CD8-positive, alpha-beta memory T cell (primary cell): ENCODE measurements at regions not wholly inside any gene's neighbourhood (a gene's known extent, or its start where the extent isn't known, plus 50 kb on each side); places are given as distances from the start of the nearest gene placed in this dataset.

ENCODE experiments used
- CTCF ChIA-PET: fragments of 350-600 bp; sonication (Branson Sonifier 250); formaldehyde crosslinking; loops from one replicate; lab custom pipeline; 2021; ENCODE audit warnings: antibody characterized with exemption; lab: Charles Lee
- POLR2A ChIA-PET: fragments of 350-600 bp; sonication (Branson Sonifier 250); formaldehyde crosslinking; loops from one replicate; lab custom pipeline; 2021; ENCODE audit warnings: antibody characterized with exemption; lab: Charles Lee
- DNase-seq, 5 donors: peaks; one replicate each; pipeline versions ENCODE4 v3.0.0 to v3.0.0-alpha.2; 2020 to 2022; ENCODE audit warnings: mixed read lengths in 1 of 5
- H3K27ac ChIP-seq: one replicate; pipeline ENCODE4 v1.7.0; 2013; ENCODE audit warnings: low read depth, mild to moderate bottlenecking, low read length, moderate library complexity
- H3K27me3 ChIP-seq: 2 replicates; pipeline ENCODE4 v1.7.0; 2013; ENCODE audit warnings: low read length, mild to moderate bottlenecking; ENCODE audit not compliant: insufficient read depth, poor library complexity, severe bottlenecking
- H3K36me3 ChIP-seq: 2 replicates; pipeline ENCODE4 v1.7.0; 2013; ENCODE audit warnings: mild to moderate bottlenecking, low read length, moderate library complexity; ENCODE audit not compliant: insufficient read depth
- H3K4me1 ChIP-seq: 2 replicates; pipeline ENCODE4 v1.7.0; 2013; ENCODE audit warnings: mild to moderate bottlenecking, low read length, moderate library complexity; ENCODE audit not compliant: insufficient read depth
- H3K4me3 ChIP-seq: 2 replicates; pipeline ENCODE4 v1.7.0; 2013; ENCODE audit warnings: mild to moderate bottlenecking, low read length
- H3K9me3 ChIP-seq: 2 replicates; pipeline ENCODE4 v1.7.0; 2013; ENCODE audit warnings: mild to moderate bottlenecking, low read length
- H3K27ac Mint-ChIP-seq, 8 donors: one replicate each; pipeline ENCODE4 v1.8.0; 2020 to 2021; ENCODE audit warnings: mixed read lengths in 8 of 8, mild to moderate bottlenecking in 6 of 8, inconsistent platforms in 3 of 8, moderate library complexity in 3 of 8
- H3K27me3 Mint-ChIP-seq, 2 donors: one replicate each; pipeline ENCODE4 v1.8.0; 2020 to 2021; ENCODE audit warnings: mixed read lengths in 2 of 2, mild to moderate bottlenecking in 1 of 2, moderate library complexity in 1 of 2
- H3K36me3 Mint-ChIP-seq, 3 donors: one replicate each; pipeline ENCODE4 v1.8.0; 2020 to 2021; ENCODE audit warnings: mixed read lengths in 3 of 3, inconsistent platforms in 1 of 3, mild to moderate bottlenecking in 1 of 3
- H3K4me1 Mint-ChIP-seq, 3 donors: one replicate each; pipeline ENCODE4 v1.8.0; 2020 to 2021; ENCODE audit warnings: mixed read lengths in 3 of 3, inconsistent platforms in 1 of 3, mild to moderate bottlenecking in 1 of 3
- H3K4me3 Mint-ChIP-seq, 7 donors: one replicate each; pipeline ENCODE4 v1.8.0; 2020 to 2021; ENCODE audit warnings: mixed read lengths in 7 of 7, mild to moderate bottlenecking in 6 of 7, moderate library complexity in 4 of 7, inconsistent platforms in 2 of 7
- H3K9me3 Mint-ChIP-seq, 5 donors: one replicate each; pipeline ENCODE4 v1.8.0; 2020 to 2022; ENCODE audit warnings: mixed read lengths in 5 of 5, mild to moderate bottlenecking in 3 of 5, moderate library complexity in 2 of 5, inconsistent platforms in 1 of 5

- H3K27ac ChIP-seq: no peak overlapping the region
- Mint-ChIP-seq H3K4me1 (no peaks in the 10 kb centered on the region), H3K36me3 (no peaks in the 10 kb centered on the region), H3K27ac (peak overlapping the region in 1 of 8 donors; percentile 85), H3K27me3 (peaks cover 12 to 30% of the 10 kb centered on the region in 2 donors), H3K9me3 (peaks cover 0 to 1% (median 0%) of the 10 kb centered on the region in 5 donors), H3K4me3 (no peak overlapping the region)
- no peak overlapping the region for H3K4me3 ChIP-seq
- no peaks in the 10 kb centered on the region for H3K27me3 ChIP-seq
- CTCF ChIA-PET: no interaction called here
- no peaks in the 10 kb centered on the region for H3K9me3 ChIP-seq
- H3K4me1 ChIP-seq: no peaks in the 10 kb centered on the region
- POLR2A ChIA-PET: no interaction called here
- DNase-seq: no peak
- no peaks in the 10 kb centered on the region for H3K36me3 ChIP-seq
These were observed 168.2 kb downstream of the MN1 start for GRCh38 chr22:27633296-27633871.

GRCh38 chr22:27634043-27634740, 167.4 kb downstream of the MN1 start:
- no peak overlapping the region for H3K27ac ChIP-seq
- no peaks in the 10 kb centered on the region for H3K36me3 Mint-ChIP-seq
- H3K36me3 ChIP-seq: no peaks in the 10 kb centered on the region
- no peaks in the 10 kb centered on the region for H3K4me1 ChIP-seq
- ChIA-PET POLR2A (no interaction called here), CTCF (no interaction called here)
- H3K9me3 Mint-ChIP-seq: peaks cover 0 to 1% (median 0%) of the 10 kb centered on the region in 5 donors
- no peak for DNase-seq
- H3K27ac Mint-ChIP-seq: no peak overlapping the region
- no peaks in the 10 kb centered on the region for H3K4me1 Mint-ChIP-seq
- no peaks in the 10 kb centered on the region for H3K27me3 ChIP-seq
- no peaks in the 10 kb centered on the region for H3K9me3 ChIP-seq
- peaks cover 12 to 30% of the 10 kb centered on the region in 2 donors for H3K27me3 Mint-ChIP-seq
- H3K4me3 Mint-ChIP-seq: no peak overlapping the region
- no peak overlapping the region for H3K4me3 ChIP-seq

- Histone ChIP-seq H3K9me3 (no peaks in the 10 kb centered on the region), H3K27me3 (no peaks in the 10 kb centered on the region), H3K27ac (no peak overlapping the region), H3K4me1 (no peaks in the 10 kb centered on the region), H3K4me3 (no peak overlapping the region), H3K36me3 (no peaks in the 10 kb centered on the region)
- Mint-ChIP-seq H3K4me1 (no peaks in the 10 kb centered on the region), H3K27me3 (peaks cover 12 to 30% of the 10 kb centered on the region in 2 donors), H3K36me3 (no peaks in the 10 kb centered on the region), H3K27ac (no peak overlapping the region), H3K4me3 (no peak overlapping the region), H3K9me3 (peaks cover 0 to 1% (median 0%) of the 10 kb centered on the region in 5 donors)
- DNase-seq: no peak
- ChIA-PET CTCF (no interaction called here), POLR2A (no interaction called here)
These were observed 166.1 kb downstream of the MN1 start for GRCh38 chr22:27635435-27635834.

GRCh38 chr22:27635852-27636251, 165.7 kb downstream of the MN1 start:
- Mint-ChIP-seq H3K27ac (no peak overlapping the region), H3K27me3 (peaks cover 12 to 30% of the 10 kb centered on the region in 2 donors), H3K4me1 (no peaks in the 10 kb centered on the region), H3K36me3 (no peaks in the 10 kb centered on the region), H3K4me3 (no peak overlapping the region), H3K9me3 (peaks cover 0 to 1% (median 0%) of the 10 kb centered on the region in 5 donors)
- ChIA-PET POLR2A (no interaction called here), CTCF (no interaction called here)
- no peaks in the 10 kb centered on the region for H3K4me1 ChIP-seq
- H3K9me3 ChIP-seq: no peaks in the 10 kb centered on the region
- H3K4me3 ChIP-seq: no peak overlapping the region
- no peaks in the 10 kb centered on the region for H3K36me3 ChIP-seq
- H3K27me3 ChIP-seq: no peaks in the 10 kb centered on the region
- DNase-seq: no peak
- H3K27ac ChIP-seq: no peak overlapping the region

GRCh38 chr22:27636716-27637508, 164.6 kb downstream of the MN1 start:
- DNase-seq: no peak
- Histone ChIP-seq H3K36me3 (no peaks in the 10 kb centered on the region), H3K9me3 (no peaks in the 10 kb centered on the region), H3K4me3 (no peak overlapping the region), H3K27ac (no peak overlapping the region), H3K4me1 (no peaks in the 10 kb centered on the region), H3K27me3 (no peaks in the 10 kb centered on the region)
- Mint-ChIP-seq H3K36me3 (no peaks in the 10 kb centered on the region), H3K27me3 (peaks cover 11 to 30% of the 10 kb centered on the region in 2 donors), H3K4me3 (no peak overlapping the region), H3K27ac (no peak overlapping the region), H3K4me1 (no peaks in the 10 kb centered on the region), H3K9me3 (peaks cover 0 to under 1% (median 0%) of the 10 kb centered on the region in 5 donors)
- CTCF ChIA-PET: no interaction called here
- POLR2A ChIA-PET: no interaction called here

GRCh38 chr22:27637604-27638003, 164.0 kb downstream of the MN1 start:
- DNase-seq: no peak
- Histone ChIP-seq H3K4me3 (no peak overlapping the region), H3K9me3 (no peaks in the 10 kb centered on the region), H3K36me3 (no peaks in the 10 kb centered on the region), H3K27me3 (no peaks in the 10 kb centered on the region), H3K27ac (no peak overlapping the region), H3K4me1 (no peaks in the 10 kb centered on the region)
- Mint-ChIP-seq H3K27ac (no peak overlapping the region), H3K9me3 (no peaks in the 10 kb centered on the region), H3K4me1 (no peaks in the 10 kb centered on the region), H3K36me3 (no peaks in the 10 kb centered on the region), H3K27me3 (peaks cover 11 to 30% of the 10 kb centered on the region in 2 donors), H3K4me3 (no peak overlapping the region)
- POLR2A ChIA-PET: no interaction called here
- CTCF ChIA-PET: no interaction called here

GRCh38 chr22:27638329-27639233, 163.0 kb downstream of the MN1 start:
- Mint-ChIP-seq H3K36me3 (no peaks in the 10 kb centered on the region), H3K4me3 (no peak overlapping the region), H3K27me3 (peaks cover 9 to 28% of the 10 kb centered on the region in 2 donors), H3K9me3 (no peaks in the 10 kb centered on the region), H3K4me1 (no peaks in the 10 kb centered on the region), H3K27ac (no peak overlapping the region)
- no peaks in the 10 kb centered on the region for H3K27me3 ChIP-seq
- H3K36me3 ChIP-seq: no peaks in the 10 kb centered on the region
- H3K4me3 ChIP-seq: no peak overlapping the region
- no peak overlapping the region for H3K27ac ChIP-seq
- ChIA-PET POLR2A (no interaction called here), CTCF (no interaction called here)
- H3K4me1 ChIP-seq: no peaks in the 10 kb centered on the region
- no peak for DNase-seq
- H3K9me3 ChIP-seq: no peaks in the 10 kb centered on the region
